Small intestine (tissue), 7 donors: ENCODE measurements at regions not wholly inside any gene's neighbourhood (a gene's known extent, or its start where the extent isn't known, plus 50 kb on each side); places are given as distances from the start of the nearest gene placed in this dataset.
A peak's percentile ranks its signal among the peaks of the same experiment; 100 is the strongest.

Experiments
- DNase-seq, 2 donors: peaks; one replicate each; pipeline versions ENCODE4 v3.0.0 to v3.0.0-alpha.2; 2013
- FAIRE-seq: peaks from 2 replicates; lab custom pipeline; 2012; peaks lifted over from hg19 to GRCh38; lab: Jason Lieb, UNC
- H3K27ac ChIP-seq, 3 donors: one replicate each; pipeline ENCODE4 v1.5.1; 2013; ENCODE audit warnings: low read length in 2 of 3, mild to moderate bottlenecking in 2 of 3, control low read depth in 1 of 3, inconsistent platforms in 1 of 3, low read depth in 1 of 3, moderate library complexity in 1 of 3
- H3K27me3 ChIP-seq, 3 donors: one replicate each; pipeline ENCODE4 v1.6.1; 2013; ENCODE audit warnings: low read length in 3 of 3, inconsistent platforms in 1 of 3; ENCODE audit not compliant: control insufficient read depth in 3 of 3, insufficient read depth in 3 of 3
- H3K36me3 ChIP-seq, 3 donors: one replicate each; pipeline ENCODE4 v1.6.1; 2013; ENCODE audit warnings: low read length in 3 of 3, inconsistent platforms in 1 of 3, low read depth in 1 of 3, mild to moderate bottlenecking in 1 of 3, moderate library complexity in 1 of 3; ENCODE audit not compliant: control insufficient read depth in 3 of 3, insufficient read depth in 2 of 3
- H3K4me1 ChIP-seq, 3 donors: one replicate each; pipeline ENCODE4 v1.6.1; 2013; ENCODE audit warnings: low read length in 2 of 3, inconsistent platforms in 1 of 3, low read depth in 1 of 3, mild to moderate bottlenecking in 1 of 3, moderate library complexity in 1 of 3; ENCODE audit not compliant: control insufficient read depth in 3 of 3, insufficient read depth in 2 of 3
- H3K4me3 ChIP-seq, 3 donors: one replicate each; pipeline ENCODE4 v1.5.1; 2013; ENCODE audit warnings: low read length in 3 of 3, control low read depth in 1 of 3, inconsistent platforms in 1 of 3, low read depth in 1 of 3, mild to moderate bottlenecking in 1 of 3, moderate library complexity in 1 of 3
- H3K9me3 ChIP-seq, 2 donors: one replicate each; pipeline ENCODE4 v1.6.1; 2013; ENCODE audit warnings: low read depth in 1 of 2, low read length in 1 of 2; ENCODE audit not compliant: control insufficient read depth in 2 of 2, insufficient read depth in 1 of 2
- WGBS, 3 donors: extraction: QIAGEN DNeasy Blood & Tissue Kit; methylation state at CpG; one replicate each; pipeline ENCODE4 v1.1.7; 2013; 5-methylcytosine and 5-hydroxymethylcytosine counted together
- donor health status: healthy with polysubstance abuse.
- donor health status: control.
- donor health status: control.
- donor health status: Bipolar disorder and iron deficiency.
- donor health status: healthy.

- no peak overlapping the region for H3K27ac ChIP-seq
- no peaks in the 10 kb centered on the region for H3K36me3 ChIP-seq
- FAIRE-seq = no peak
- DNase-seq = peak in 1 of 2 donors; percentile 47
- H3K4me1 ChIP-seq = peaks cover 0 to 5% (median 0%) of the 10 kb centered on the region in 3 donors
- no peaks in the 10 kb centered on the region for H3K27me3 ChIP-seq
- 50 to 70% (median 57%) methylated on average over 6 of the region's 6 CpGs for WGBS, 3 donors
- no peak overlapping the region for H3K4me3 ChIP-seq
- no peaks in the 10 kb centered on the region for H3K9me3 ChIP-seq
Measured at GRCh38 chr6:106751501-106752252, 122.3 kb downstream of the QRSL1 start.

- no peak for DNase-seq
- H3K9me3 ChIP-seq = no peaks in the 10 kb centered on the region
- H3K4me1 ChIP-seq = peaks cover 0 to 8% (median 0%) of the 10 kb centered on the region in 3 donors
- no peak for FAIRE-seq
- no peak overlapping the region for H3K4me3 ChIP-seq
- no peaks in the 10 kb centered on the region for H3K27me3 ChIP-seq
- H3K36me3 ChIP-seq = no peaks in the 10 kb centered on the region
- no peak overlapping the region for H3K27ac ChIP-seq
- WGBS, 3 donors = 52 to 58% (median 53%) methylated on average over 4 of the region's 4 CpGs
Measured at GRCh38 chr6:106750946-106751345, 121.6 kb downstream of the QRSL1 start.

DNA sequence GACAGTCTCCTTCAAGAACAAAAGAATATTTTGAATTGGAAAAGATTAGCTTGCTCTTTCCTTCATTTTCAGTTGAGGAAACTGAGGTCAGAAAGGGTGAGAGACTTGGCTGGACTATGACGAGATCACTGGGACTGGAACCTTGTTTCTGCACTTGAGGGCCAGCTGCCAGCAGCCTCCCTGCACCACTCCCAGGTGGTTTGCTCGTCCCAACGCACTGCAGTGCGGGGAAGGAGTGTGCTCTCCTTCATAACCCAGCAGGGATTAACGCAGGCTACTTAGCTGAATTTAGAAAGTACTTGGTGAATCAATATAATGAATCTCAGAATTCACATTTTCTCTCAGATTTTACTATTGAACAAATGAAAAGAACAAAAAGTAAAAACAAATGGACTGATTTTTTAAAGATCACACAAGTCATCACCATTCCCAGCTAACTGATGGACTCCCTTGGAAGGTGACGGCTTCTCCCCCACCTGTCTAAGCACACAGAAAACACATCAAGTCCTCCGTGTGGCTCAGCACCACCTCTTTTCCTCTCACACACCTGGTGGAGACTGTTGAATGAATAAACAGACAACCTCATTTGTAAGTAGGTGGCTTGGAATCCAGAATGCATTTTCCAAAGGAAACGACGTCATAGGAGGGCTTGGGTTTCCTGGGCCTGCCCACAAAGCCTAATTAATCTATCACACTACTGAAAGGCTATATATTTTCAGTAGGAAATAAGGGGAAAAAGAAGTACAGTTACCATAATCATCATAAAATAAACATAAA is 121.0 kb downstream of the QRSL1 start:
- no peaks in the 10 kb centered on the region for H3K9me3 ChIP-seq
- FAIRE-seq = no peak
- H3K4me3 ChIP-seq = no peak overlapping the region
- no peak overlapping the region for H3K27ac ChIP-seq
- H3K36me3 ChIP-seq = no peaks in the 10 kb centered on the region
- WGBS, 3 donors = 40 to 53% (median 44%) methylated on average over 9 of the region's 9 CpGs
- no peaks in the 10 kb centered on the region for H3K27me3 ChIP-seq
- H3K4me1 ChIP-seq = peaks cover 0 to 14% (median 0%) of the 10 kb centered on the region in 3 donors
- DNase-seq = no peak

GRCh38 chr6:106749609-106750008 is 120.2 kb downstream of the QRSL1 start:
- WGBS, 3 donors = 68 to 93% (median 80%) methylated on average over 4 of the region's 4 CpGs
- Histone ChIP-seq H3K4me3 (no peak overlapping the region), H3K36me3 (no peaks in the 10 kb centered on the region), H3K27me3 (no peaks in the 10 kb centered on the region), H3K4me1 (peaks cover 0 to 21% (median 0%) of the 10 kb centered on the region in 3 donors), H3K9me3 (no peaks in the 10 kb centered on the region), H3K27ac (no peak overlapping the region)
- DNase-seq (no peak), FAIRE-seq (no peak)

- peaks cover 0 to under 1% of the 10 kb centered on the region in 2 donors for H3K9me3 ChIP-seq
- H3K27me3 ChIP-seq = no peaks in the 10 kb centered on the region
- DNase-seq (no peak), FAIRE-seq (no peak)
- no peaks in the 10 kb centered on the region for H3K36me3 ChIP-seq
- H3K27ac ChIP-seq = no peak overlapping the region
- no peak overlapping the region for H3K4me3 ChIP-seq
- peaks cover 0 to 27% (median 0%) of the 10 kb centered on the region in 3 donors for H3K4me1 ChIP-seq
- WGBS, 3 donors = 74 to 87% (median 87%) methylated on average over 3 of the region's 3 CpGs
Measured at GRCh38 chr6:106748547-106749207, 119.3 kb downstream of the QRSL1 start.

GRCh38 chr6:106747139-106747538 is 117.8 kb downstream of the QRSL1 start:
- no peaks in the 10 kb centered on the region for H3K36me3 ChIP-seq
- DNase-seq (no peak), FAIRE-seq (no peak)
- no peak overlapping the region for H3K27ac ChIP-seq
- H3K4me1 ChIP-seq = peaks cover 0 to 29% (median 0%) of the 10 kb centered on the region in 3 donors
- no peak overlapping the region for H3K4me3 ChIP-seq
- 71 to 88% (median 71%) methylated on average over 1 of the region's 1 CpG for WGBS, 3 donors
- H3K27me3 ChIP-seq = no peaks in the 10 kb centered on the region
- peaks cover 0 to 12% of the 10 kb centered on the region in 2 donors for H3K9me3 ChIP-seq

- WGBS, 3 donors = 59 to 67% (median 60%) methylated on average over 3 of the region's 3 CpGs
- no peak overlapping the region for H3K27ac ChIP-seq
Measured at GRCh38 chr6:106746652-106747051, 117.3 kb downstream of the QRSL1 start.

More at GRCh38 chr6:106746652-106747051, 117.3 kb downstream of the QRSL1 start:
- DNase-seq = peak in 1 of 2 donors; percentile 24
- no peaks in the 10 kb centered on the region for H3K36me3 ChIP-seq
- no peak overlapping the region for H3K4me3 ChIP-seq
- no peaks in the 10 kb centered on the region for H3K27me3 ChIP-seq
- FAIRE-seq = no peak
- peaks cover 0 to 29% (median 0%) of the 10 kb centered on the region in 3 donors for H3K4me1 ChIP-seq
- peaks cover 0 to 14% of the 10 kb centered on the region in 2 donors for H3K9me3 ChIP-seq
